ENCODE measurements at regions not wholly inside any gene's neighbourhood (a gene's known extent, or its start where the extent isn't known, plus 50 kb on each side); places are given as distances from the start of the nearest gene placed in this dataset.

GRCh38 chr6:166679566-166679965, 52.5 kb upstream of the RPS6KA2 start:
- TF ChIP-seq CTCF (IDR thresholded peaks at IDR 0.05; ENCODE audit: insufficient read depth, low read length, poor library complexity, severe bottlenecking) (no peak), EZH2phosphoT487 (conservative IDR thresholded peaks at IDR 0.05; ENCODE audit: low read length) (no peak)
